AG10803 (cell line): ENCODE measurements at regions not wholly inside any gene's neighbourhood (a gene's known extent, or its start where the extent isn't known, plus 50 kb on each side); places are given as distances from the start of the nearest gene placed in this dataset.

Source experiments
- DNase-seq: peaks from one replicate; pipeline ENCODE4 v3.0.0; 2010; ENCODE audit warnings: low read depth
- H3K4me3 ChIP-seq: 2 replicates; pipeline ENCODE4 v1.5.1; 2011; ENCODE audit warnings: mild to moderate bottlenecking, low read length, control low read depth
- TF ChIP-seq, protein P1 (sequence below): conservative IDR thresholded peaks from 2 replicates; pipeline ENCODE4 v1.5.1; 2011; ENCODE audit warnings: mild to moderate bottlenecking, low read length, control low read depth, inconsistent platforms

- DNase-seq: no peak
- TF ChIP-seq, protein P1, sequence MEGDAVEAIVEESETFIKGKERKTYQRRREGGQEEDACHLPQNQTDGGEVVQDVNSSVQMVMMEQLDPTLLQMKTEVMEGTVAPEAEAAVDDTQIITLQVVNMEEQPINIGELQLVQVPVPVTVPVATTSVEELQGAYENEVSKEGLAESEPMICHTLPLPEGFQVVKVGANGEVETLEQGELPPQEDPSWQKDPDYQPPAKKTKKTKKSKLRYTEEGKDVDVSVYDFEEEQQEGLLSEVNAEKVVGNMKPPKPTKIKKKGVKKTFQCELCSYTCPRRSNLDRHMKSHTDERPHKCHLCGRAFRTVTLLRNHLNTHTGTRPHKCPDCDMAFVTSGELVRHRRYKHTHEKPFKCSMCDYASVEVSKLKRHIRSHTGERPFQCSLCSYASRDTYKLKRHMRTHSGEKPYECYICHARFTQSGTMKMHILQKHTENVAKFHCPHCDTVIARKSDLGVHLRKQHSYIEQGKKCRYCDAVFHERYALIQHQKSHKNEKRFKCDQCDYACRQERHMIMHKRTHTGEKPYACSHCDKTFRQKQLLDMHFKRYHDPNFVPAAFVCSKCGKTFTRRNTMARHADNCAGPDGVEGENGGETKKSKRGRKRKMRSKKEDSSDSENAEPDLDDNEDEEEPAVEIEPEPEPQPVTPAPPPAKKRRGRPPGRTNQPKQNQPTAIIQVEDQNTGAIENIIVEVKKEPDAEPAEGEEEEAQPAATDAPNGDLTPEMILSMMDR: no peak
These were observed 75.6 kb upstream of the BCL11B start for GRCh38 chr14:99347561-99347960.

GRCh38 chr14:99346470-99347080 is 74.6 kb upstream of the BCL11B start:
- no peak overlapping the region for H3K4me3 ChIP-seq
- TF ChIP-seq, protein P1: no peak
- DNase-seq: no peak

More at GRCh38 chr14:99347561-99347960, 75.6 kb upstream of the BCL11B start:
- H3K4me3 ChIP-seq: no peak overlapping the region

GRCh38 chr14:99345472-99345871 is 73.5 kb upstream of the BCL11B start:
- no peak overlapping the region for H3K4me3 ChIP-seq
- no peak for DNase-seq
- TF ChIP-seq, protein P1: no peak

DNA sequence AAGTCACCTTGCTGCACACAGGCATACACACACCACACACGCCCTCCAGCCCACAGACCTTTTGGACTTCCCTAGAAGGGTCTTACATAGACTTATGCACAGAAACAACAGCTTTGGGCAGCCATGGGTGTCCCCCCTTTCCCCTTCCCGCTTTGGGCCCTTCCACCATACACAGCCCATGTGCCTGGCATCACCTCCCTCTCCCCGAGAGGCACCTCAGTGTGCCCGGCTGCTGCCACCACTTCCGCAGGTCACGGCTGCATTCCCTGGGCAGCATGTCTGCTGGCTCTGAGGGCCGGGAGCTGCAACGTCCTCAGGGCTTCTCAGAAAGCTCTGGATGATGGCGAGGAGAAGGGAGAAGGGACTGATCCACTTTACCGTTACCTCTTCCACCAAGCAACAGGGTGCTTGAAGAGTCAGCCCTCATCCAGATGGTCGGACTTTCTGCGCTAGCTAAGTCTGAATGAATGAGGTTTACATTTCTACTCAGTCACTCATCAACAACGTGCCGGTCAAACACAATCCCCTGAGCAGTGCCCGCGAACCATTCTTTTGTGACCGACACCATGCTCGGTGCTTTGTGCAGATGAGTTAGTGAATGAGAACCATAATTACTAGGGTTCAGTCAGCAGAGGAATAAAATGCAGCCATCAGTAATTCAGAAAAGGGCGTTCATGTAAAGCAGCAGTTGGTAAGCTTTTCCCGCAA is 72.2 kb upstream of the BCL11B start:
- H3K4me3 ChIP-seq: no peak overlapping the region
- DNase-seq: no peak
- TF ChIP-seq, protein P1: no peak

- TF ChIP-seq, protein P1: no peak
- H3K4me3 ChIP-seq: no peak overlapping the region
- DNase-seq: no peak
These were observed 70.9 kb upstream of the BCL11B start for GRCh38 chr14:99342906-99343305.

DNA sequence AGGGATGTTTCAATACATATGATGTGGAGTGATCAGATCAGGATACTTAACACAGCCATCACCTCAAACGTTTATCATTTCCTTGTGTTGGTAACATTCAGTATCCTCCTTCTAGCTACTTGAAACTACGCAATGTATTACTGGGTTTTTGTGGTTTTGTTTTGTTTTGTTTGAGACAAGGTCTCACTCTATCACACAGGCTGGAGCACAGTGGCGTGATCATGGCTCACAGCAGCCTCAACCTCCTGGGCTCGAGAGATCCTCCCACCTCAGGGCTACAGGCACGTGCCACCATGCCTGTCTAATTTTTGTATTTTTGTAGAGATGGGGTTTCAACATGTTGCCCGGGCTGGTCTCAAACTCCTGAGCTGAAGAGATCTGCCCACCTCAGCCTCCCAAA is 70.2 kb upstream of the BCL11B start:
- TF ChIP-seq, protein P1: no peak
- H3K4me3 ChIP-seq: no peak overlapping the region
- DNase-seq: no peak

- DNase-seq: no peak
- no peak overlapping the region for H3K4me3 ChIP-seq
- TF ChIP-seq, protein P1: no peak
These were observed 67.6 kb upstream of the BCL11B start for GRCh38 chr14:99339551-99339950.
